Gastroesophageal sphincter (tissue), 4 donors: ENCODE measurements at regions not wholly inside any gene's neighbourhood (a gene's known extent, or its start where the extent isn't known, plus 50 kb on each side); places are given as distances from the start of the nearest gene placed in this dataset.

Experiments used
- ATAC-seq: fragments of 150-250 bp; one replicate; pipeline ENCODE4 v1.9.1; 2016; ENCODE audit warnings: mild to moderate bottlenecking, moderate library complexity
- H3K27ac ChIP-seq, 4 donors: fragments of 200-600 bp; sonication (generic) in 3 of 4; 1 replicate in 3 of 4; 2 replicates in 1 of 4; pipeline ENCODE4 v1.5.1; 2016 to 2019
- H3K27me3 ChIP-seq: fragments of 200-600 bp; sonication (generic); one replicate; pipeline ENCODE4 v1.5.1; 2019
- H3K36me3 ChIP-seq, 2 donors: fragments of 200-600 bp; sonication (generic); one replicate each; pipeline ENCODE4 v1.5.1; 2019; ENCODE audit warnings: control low read depth in 1 of 2
- H3K4me1 ChIP-seq, 3 donors: fragments of 200-600 bp; sonication (generic); 1 replicate in 2 of 3; 2 replicates in 1 of 3; pipeline ENCODE4 v1.5.1; 2016 to 2019; ENCODE audit warnings: control low read depth in 2 of 3
- H3K4me3 ChIP-seq, 2 donors: fragments of 200-600 bp; sonication (generic); one replicate each; pipeline ENCODE4 v1.5.1; 2019; ENCODE audit warnings: mild to moderate bottlenecking in 1 of 2, moderate library complexity in 1 of 2
- H3K9me3 ChIP-seq, 3 donors: fragments of 200-600 bp; sonication (generic); one replicate each; pipeline ENCODE4 v1.5.1; 2017 to 2019; ENCODE audit warnings: control low read depth in 2 of 3
- EP300 ChIP-seq: sonication (generic); formaldehyde crosslinking; IDR thresholded peaks from one replicate; pipeline ENCODE4 v1.6.1; 2017; ENCODE audit warnings: antibody characterized with exemption, mild to moderate bottlenecking
- POLR2A ChIP-seq, 2 donors: fragments of 450-650 bp; IDR thresholded peaks; one replicate each; pipeline ENCODE4 v1.6.1; 2017; ENCODE audit warnings: antibody characterized with exemption in 2 of 2, mild to moderate bottlenecking in 2 of 2, moderate library complexity in 1 of 2
- POLR2AphosphoS5 ChIP-seq: sonication (generic); formaldehyde crosslinking; IDR thresholded peaks from one replicate; pipeline ENCODE4 v1.6.1; 2017; ENCODE audit warnings: antibody characterized with exemption
- WGBS, 2 donors: methylation state at CpG; one replicate each; pipeline ENCODE4 v1.1.5; 2018; ENCODE audit warnings: low coverage in 1 of 2; 5-methylcytosine and 5-hydroxymethylcytosine counted together
- TF ChIP-seq, protein P1 (sequence below), 4 experiments: fragments of 200-600 bp in 2 of 4; fragments of 450-650 bp in 2 of 4; sonication (generic) in 1 of 4; IDR thresholded peaks; one replicate each; pipeline ENCODE4 v1.5.1; 2017 to 2019; ENCODE audit warnings: antibody characterized with exemption in 4 of 4, mild to moderate bottlenecking in 2 of 4, moderate library complexity in 2 of 4

DNA sequence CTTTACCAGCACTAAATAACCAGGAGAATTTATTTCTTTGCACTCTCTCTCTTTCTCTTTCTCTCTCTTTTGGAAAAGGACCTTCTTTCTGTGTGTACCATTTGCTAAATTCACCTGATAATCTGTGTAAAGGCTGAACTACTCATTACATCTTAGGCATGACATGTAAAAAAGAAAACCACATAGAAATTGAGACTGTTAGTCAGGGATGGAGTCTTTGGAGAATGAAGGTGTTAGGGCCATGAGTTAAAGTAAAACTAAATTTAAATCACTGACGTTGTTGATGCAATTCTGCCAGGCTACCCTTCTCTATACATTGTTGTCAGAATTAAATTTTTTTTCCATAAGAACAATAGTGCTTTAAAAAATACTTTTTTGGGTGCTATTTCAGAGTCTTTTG lies 263.3 kb downstream of the PTEN start:
- H3K4me3 ChIP-seq, result no peak overlapping the region
- no peaks in the 10 kb centered on the region for H3K36me3 ChIP-seq
- H3K9me3 ChIP-seq, result no peaks in the 10 kb centered on the region
- H3K27me3 ChIP-seq, result no peaks in the 10 kb centered on the region
- WGBS, 2 donors, result 83% methylated on average over 1 of the region's 1 CpG
- TF ChIP-seq, protein P1, sequence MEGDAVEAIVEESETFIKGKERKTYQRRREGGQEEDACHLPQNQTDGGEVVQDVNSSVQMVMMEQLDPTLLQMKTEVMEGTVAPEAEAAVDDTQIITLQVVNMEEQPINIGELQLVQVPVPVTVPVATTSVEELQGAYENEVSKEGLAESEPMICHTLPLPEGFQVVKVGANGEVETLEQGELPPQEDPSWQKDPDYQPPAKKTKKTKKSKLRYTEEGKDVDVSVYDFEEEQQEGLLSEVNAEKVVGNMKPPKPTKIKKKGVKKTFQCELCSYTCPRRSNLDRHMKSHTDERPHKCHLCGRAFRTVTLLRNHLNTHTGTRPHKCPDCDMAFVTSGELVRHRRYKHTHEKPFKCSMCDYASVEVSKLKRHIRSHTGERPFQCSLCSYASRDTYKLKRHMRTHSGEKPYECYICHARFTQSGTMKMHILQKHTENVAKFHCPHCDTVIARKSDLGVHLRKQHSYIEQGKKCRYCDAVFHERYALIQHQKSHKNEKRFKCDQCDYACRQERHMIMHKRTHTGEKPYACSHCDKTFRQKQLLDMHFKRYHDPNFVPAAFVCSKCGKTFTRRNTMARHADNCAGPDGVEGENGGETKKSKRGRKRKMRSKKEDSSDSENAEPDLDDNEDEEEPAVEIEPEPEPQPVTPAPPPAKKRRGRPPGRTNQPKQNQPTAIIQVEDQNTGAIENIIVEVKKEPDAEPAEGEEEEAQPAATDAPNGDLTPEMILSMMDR (IDR thresholded peaks at IDR 0.05), result no peak
- TF ChIP-seq POLR2A (IDR thresholded peaks at IDR 0.05), result no peak
- no peak for TF ChIP-seq EP300
- TF ChIP-seq POLR2AphosphoS5, result no peak
- ATAC-seq, result no peak
- no peak overlapping the region for H3K27ac ChIP-seq
- H3K4me1 ChIP-seq, result peaks cover 0 to 7% (median 0%) of the 10 kb centered on the region in 3 donors

DNA sequence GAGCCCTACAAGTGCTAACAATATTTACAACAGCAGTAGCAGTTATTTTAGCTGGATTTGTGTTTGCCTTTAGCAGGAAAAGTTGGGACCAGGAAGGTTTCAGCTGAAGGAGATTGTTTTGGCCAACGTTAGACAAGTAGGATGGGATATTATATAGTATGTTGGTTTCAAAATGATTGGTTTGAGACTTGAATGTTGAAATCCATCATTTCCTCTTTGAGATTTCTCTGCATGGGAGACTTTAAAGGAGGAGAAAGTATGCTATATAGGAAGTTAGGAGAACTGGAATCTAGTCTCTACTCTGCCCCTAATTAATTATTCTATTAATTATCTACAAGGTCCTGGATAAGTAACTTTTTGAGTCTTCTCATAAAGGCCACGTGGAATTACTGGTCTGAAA lies 263.8 kb downstream of the PTEN start:
- 51 to 74% methylated on average over 2 of the region's 2 CpGs for WGBS, 2 donors
- Histone ChIP-seq H3K27ac (no peak overlapping the region), H3K9me3 (no peaks in the 10 kb centered on the region), H3K4me1 (peaks cover 0 to 13% (median 0%) of the 10 kb centered on the region in 3 donors), H3K27me3 (no peaks in the 10 kb centered on the region), H3K36me3 (no peaks in the 10 kb centered on the region), H3K4me3 (no peak overlapping the region)
- TF ChIP-seq, protein P1 (IDR thresholded peaks at IDR 0.05), result no peak
- no peak for TF ChIP-seq POLR2A (IDR thresholded peaks at IDR 0.05)
- TF ChIP-seq POLR2AphosphoS5, result no peak
- no peak for TF ChIP-seq EP300
- no peak for ATAC-seq

DNA sequence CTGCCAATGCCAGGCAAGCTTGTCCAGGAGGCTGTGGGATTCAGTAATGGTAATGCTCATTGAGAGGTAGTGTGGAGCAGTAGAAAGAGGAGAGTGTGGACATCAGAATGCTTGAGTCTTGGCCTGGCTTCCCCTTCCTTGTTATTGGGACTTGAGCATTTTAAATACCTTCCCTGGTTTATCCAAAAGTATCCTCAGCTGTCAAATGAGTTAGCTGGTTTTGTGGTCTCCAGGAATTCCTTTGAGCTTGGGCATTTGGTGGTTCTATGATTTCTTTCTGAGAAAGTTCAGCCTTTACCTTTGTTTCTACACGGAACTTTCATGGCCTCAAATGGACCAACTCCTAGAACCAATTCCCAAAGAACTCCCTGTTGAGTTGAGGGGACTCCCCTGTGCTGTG lies 264.3 kb downstream of the PTEN start:
- H3K36me3 ChIP-seq, result no peaks in the 10 kb centered on the region
- peaks cover 0 to 14% (median 0%) of the 10 kb centered on the region in 3 donors for H3K4me1 ChIP-seq
- no peaks in the 10 kb centered on the region for H3K9me3 ChIP-seq
- H3K4me3 ChIP-seq, result no peak overlapping the region
- WGBS, 2 donors, result 92% methylated on average over 1 of the region's 1 CpG; no CpG with 5 or more reads in 1 of the 2 donors
- no peak overlapping the region for H3K27ac ChIP-seq
- TF ChIP-seq, protein P1 (IDR thresholded peaks at IDR 0.05), result no peak
- TF ChIP-seq POLR2A (IDR thresholded peaks at IDR 0.05), result no peak
- TF ChIP-seq EP300, result no peak
- TF ChIP-seq POLR2AphosphoS5, result no peak
- no peak for ATAC-seq
- no peaks in the 10 kb centered on the region for H3K27me3 ChIP-seq

DNA sequence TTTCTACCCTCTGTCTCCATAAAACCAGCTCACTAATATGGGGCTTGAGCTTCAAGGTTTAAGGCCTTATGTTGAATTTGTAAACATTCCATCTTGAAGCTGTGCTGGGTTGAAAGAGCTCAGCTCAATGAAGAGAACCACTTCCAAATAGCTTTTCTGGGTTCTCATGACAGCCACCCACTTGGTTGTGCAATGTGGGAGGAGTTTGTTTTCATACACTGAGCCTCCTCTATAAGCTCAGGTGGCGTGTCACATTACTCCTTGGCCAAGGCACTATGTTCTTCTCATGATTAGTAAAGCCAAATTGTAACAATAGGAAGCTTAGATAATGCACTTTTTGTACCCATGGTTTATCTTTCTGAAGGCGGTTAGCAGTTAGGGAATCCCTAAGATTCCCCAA lies 265.6 kb downstream of the PTEN start:
- no peak for ATAC-seq
- WGBS, 2 donors, result 100% methylated on average over 1 to 2 of the region's 2 CpGs
- TF ChIP-seq, protein P1 (IDR thresholded peaks at IDR 0.05), result no peak
- TF ChIP-seq POLR2A (IDR thresholded peaks at IDR 0.05) (no peak), EP300 (no peak), POLR2AphosphoS5 (no peak)

DNA sequence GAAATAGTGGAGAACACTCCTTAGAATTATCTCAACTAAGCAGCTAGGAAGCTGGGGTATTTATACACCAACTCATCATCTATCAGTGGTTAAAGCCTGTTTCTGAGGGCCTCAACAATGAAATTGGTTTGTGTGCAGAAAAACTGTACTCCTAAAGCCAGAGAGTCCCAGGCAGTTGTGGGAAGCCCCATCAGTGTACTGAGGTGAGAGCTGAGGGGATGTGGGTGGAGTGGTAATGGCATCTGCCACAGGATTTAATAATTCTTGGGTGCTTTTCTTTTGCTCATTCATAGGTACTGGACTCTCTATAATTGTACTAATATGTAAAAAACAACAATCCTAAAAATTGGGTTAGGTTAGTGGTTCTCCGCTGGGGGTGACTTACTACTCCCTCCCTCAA lies 267.5 kb downstream of the PTEN start:
- Histone ChIP-seq H3K4me1 (peaks cover 0 to 14% (median 0%) of the 10 kb centered on the region in 3 donors), H3K4me3 (no peak overlapping the region), H3K9me3 (no peaks in the 10 kb centered on the region), H3K36me3 (no peaks in the 10 kb centered on the region), H3K27me3 (no peaks in the 10 kb centered on the region), H3K27ac (no peak overlapping the region)
- ATAC-seq, result no peak
- TF ChIP-seq, protein P1 (IDR thresholded peaks at IDR 0.05), result no peak
- no peak for TF ChIP-seq EP300
- no peak for TF ChIP-seq POLR2AphosphoS5
- no peak for TF ChIP-seq POLR2A (IDR thresholded peaks at IDR 0.05)
- 71 to 100% methylated on average over 1 of the region's 1 CpG for WGBS, 2 donors

More for the DNA sequence above, 265.6 kb downstream of the PTEN start:
- Histone ChIP-seq H3K9me3 (no peaks in the 10 kb centered on the region), H3K4me1 (peaks cover 0 to 14% (median 0%) of the 10 kb centered on the region in 3 donors), H3K27me3 (no peaks in the 10 kb centered on the region), H3K4me3 (no peak overlapping the region), H3K36me3 (no peaks in the 10 kb centered on the region), H3K27ac (no peak overlapping the region)
